KMS-11 (cell line): ENCODE measurements at regions not wholly inside any gene's neighbourhood (a gene's known extent, or its start where the extent isn't known, plus 50 kb on each side); places are given as distances from the start of the nearest gene placed in this dataset.

Experiments used
- H2AFZ ChIP-seq: fragments of 200-600 bp; sonication (generic); 2 replicates; pipeline ENCODE4 v1.6.1; 2016; ENCODE audit warnings: antibody characterized with exemption, mixed run types, low read depth
- H3K27ac ChIP-seq: fragments of 200-600 bp; sonication (generic); 2 replicates; pipeline ENCODE4 v1.6.1; 2016; ENCODE audit warnings: mild to moderate bottlenecking, mixed run types
- H3K27me3 ChIP-seq: fragments of 200-600 bp; sonication (generic); 2 replicates; pipeline ENCODE4 v1.6.1; 2017; ENCODE audit warnings: mild to moderate bottlenecking, low read depth, mixed run types, moderate library complexity; ENCODE audit not compliant: insufficient read depth
- H3K36me3 ChIP-seq: fragments of 200-600 bp; sonication (generic); 2 replicates; pipeline ENCODE4 v1.6.1; 2017; ENCODE audit warnings: mild to moderate bottlenecking, mixed run types; ENCODE audit not compliant: insufficient read depth
- H3K4me1 ChIP-seq: fragments of 200-600 bp; sonication (generic); 2 replicates; pipeline ENCODE4 v1.6.1; 2016; ENCODE audit warnings: mild to moderate bottlenecking, low read depth, mixed run types; ENCODE audit not compliant: poor library complexity, severe bottlenecking
- H3K4me2 ChIP-seq: fragments of 200-600 bp; sonication (generic); 2 replicates; pipeline ENCODE4 v1.7.0; 2016; ENCODE audit warnings: mild to moderate bottlenecking, mixed run types
- H3K4me3 ChIP-seq: fragments of 200-600 bp; sonication (generic); IDR thresholded peaks from 2 replicates; pipeline ENCODE4 v1.6.1; 2017; ENCODE audit warnings: low read depth, low read length, mixed read lengths; ENCODE audit not compliant: insufficient read depth
- H3K79me2 ChIP-seq: fragments of 200-600 bp; sonication (generic); 2 replicates; pipeline ENCODE4 v1.6.1; 2016; ENCODE audit warnings: low read depth, mixed run types; ENCODE audit not compliant: insufficient read depth
- H3K9ac ChIP-seq: fragments of 200-600 bp; sonication (generic); 2 replicates; pipeline ENCODE4 v1.6.1; 2016; ENCODE audit warnings: mild to moderate bottlenecking, mixed run types
- H4K20me1 ChIP-seq: fragments of 200-600 bp; sonication (generic); 2 replicates; pipeline ENCODE4 v1.6.1; 2016; ENCODE audit warnings: mild to moderate bottlenecking, mixed run types; ENCODE audit not compliant: insufficient read depth
- TF ChIP-seq, protein P1 (sequence below): fragments of 200-600 bp; sonication (generic); conservative IDR thresholded peaks from 2 replicates; pipeline ENCODE4 v1.6.1; 2017; ENCODE audit warnings: low read depth, mild to moderate bottlenecking, antibody characterized with exemption, low read length, moderate library complexity, mixed read lengths

DNA sequence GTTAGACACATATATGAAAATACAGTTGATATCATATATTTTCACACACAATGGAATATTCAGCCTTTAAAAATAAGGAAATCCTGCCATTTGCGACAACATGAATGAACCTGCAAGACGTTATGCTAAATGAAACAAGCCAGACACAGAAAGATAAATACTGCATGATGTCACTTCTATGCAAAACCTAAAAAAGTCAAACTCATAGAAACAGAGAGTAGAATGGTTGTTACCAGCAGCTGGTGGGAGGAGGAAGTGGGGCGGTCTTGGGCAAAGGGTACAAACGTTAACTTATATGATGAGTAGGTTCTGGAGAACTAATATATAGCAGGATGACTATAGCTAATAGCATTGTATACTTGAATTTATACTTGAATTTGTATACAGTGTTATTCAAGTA is 213.2 kb upstream of the NR2F2 start:
- H3K4me3 ChIP-seq: no peak overlapping the region
- no peaks in the 10 kb centered on the region for H3K27me3 ChIP-seq

DNA sequence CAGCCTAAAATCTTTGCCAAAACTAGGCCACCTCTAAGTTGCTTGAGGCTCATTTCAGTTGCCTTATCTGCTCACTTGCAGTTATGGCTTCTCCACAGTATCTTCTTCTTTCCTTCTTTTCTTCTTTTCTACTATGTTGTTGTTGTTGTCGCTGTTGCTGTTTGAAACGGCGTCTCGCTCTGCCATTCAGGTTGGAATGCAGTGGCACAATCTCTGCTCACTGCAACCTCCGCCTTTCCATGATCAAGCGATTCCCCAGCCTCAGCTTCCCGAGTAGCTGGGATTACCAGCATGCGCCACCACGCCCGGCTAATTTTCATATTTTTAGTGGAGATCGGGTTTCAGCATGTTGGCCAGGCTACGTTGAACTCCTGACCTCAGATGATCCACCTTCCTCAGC is 210.8 kb upstream of the NR2F2 start:
- no peak overlapping the region for H3K4me3 ChIP-seq
- no peaks in the 10 kb centered on the region for H3K27me3 ChIP-seq
- H2AFZ ChIP-seq: no peak overlapping the region
- no peak overlapping the region for H3K9ac ChIP-seq
- no peak overlapping the region for H3K27ac ChIP-seq
- TF ChIP-seq, protein P1, sequence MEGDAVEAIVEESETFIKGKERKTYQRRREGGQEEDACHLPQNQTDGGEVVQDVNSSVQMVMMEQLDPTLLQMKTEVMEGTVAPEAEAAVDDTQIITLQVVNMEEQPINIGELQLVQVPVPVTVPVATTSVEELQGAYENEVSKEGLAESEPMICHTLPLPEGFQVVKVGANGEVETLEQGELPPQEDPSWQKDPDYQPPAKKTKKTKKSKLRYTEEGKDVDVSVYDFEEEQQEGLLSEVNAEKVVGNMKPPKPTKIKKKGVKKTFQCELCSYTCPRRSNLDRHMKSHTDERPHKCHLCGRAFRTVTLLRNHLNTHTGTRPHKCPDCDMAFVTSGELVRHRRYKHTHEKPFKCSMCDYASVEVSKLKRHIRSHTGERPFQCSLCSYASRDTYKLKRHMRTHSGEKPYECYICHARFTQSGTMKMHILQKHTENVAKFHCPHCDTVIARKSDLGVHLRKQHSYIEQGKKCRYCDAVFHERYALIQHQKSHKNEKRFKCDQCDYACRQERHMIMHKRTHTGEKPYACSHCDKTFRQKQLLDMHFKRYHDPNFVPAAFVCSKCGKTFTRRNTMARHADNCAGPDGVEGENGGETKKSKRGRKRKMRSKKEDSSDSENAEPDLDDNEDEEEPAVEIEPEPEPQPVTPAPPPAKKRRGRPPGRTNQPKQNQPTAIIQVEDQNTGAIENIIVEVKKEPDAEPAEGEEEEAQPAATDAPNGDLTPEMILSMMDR: no peak
- H3K79me2 ChIP-seq: no peaks in the 10 kb centered on the region
- no peaks in the 10 kb centered on the region for H3K36me3 ChIP-seq
- no peaks in the 10 kb centered on the region for H4K20me1 ChIP-seq
- peaks cover 17% of the 10 kb centered on the region for H3K4me1 ChIP-seq
- H3K4me2 ChIP-seq: no peak overlapping the region

More for the DNA sequence above, 213.2 kb upstream of the NR2F2 start:
- Histone ChIP-seq H3K9ac (no peak overlapping the region), H3K79me2 (no peaks in the 10 kb centered on the region), H4K20me1 (no peaks in the 10 kb centered on the region), H3K27ac (no peak overlapping the region), H2AFZ (no peak overlapping the region), H3K36me3 (no peaks in the 10 kb centered on the region), H3K4me1 (no peaks in the 10 kb centered on the region), H3K4me2 (no peak overlapping the region)
- TF ChIP-seq, protein P1: no peak

DNA sequence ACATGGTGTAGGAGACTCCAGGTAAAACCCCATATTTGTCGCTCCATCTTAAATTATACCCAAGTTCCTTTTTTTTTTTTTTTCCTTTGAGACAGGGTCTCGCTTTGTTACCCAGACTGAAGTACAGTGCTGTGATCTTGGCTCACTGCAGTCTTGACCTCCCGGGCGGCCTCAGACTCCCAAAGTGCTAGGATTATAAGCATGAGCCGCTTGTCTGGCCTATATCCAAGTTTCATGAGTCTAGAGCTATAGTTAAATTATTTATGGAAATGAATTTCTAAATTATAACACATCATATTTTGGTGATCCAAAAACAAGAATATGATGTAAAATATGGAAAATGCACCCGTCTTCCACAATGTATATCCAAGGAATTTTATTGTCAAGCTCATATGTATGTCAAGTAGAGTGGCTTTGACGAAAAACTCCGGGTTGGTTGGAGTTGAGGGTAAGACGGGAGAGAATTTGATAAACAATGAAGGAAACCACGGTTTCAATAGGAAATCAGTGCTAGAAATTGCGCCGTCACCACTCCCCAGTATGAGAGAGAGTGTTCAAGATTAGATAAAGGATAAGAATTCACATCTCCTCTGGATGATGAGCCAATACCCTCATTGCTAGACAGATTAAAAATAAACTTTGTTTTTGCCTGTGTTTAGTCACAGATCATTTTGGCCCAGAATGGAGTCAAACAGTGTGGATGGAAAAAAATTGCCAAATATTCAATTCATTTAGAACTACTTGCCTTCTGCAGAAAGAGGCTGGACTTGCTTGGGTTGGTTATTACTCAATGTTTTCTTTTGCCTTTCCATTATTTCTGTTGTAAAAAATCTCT is 209.2 kb upstream of the NR2F2 start:
- H3K27me3 ChIP-seq: no peaks in the 10 kb centered on the region
- no peak overlapping the region for H3K27ac ChIP-seq
- H3K9ac ChIP-seq: no peak overlapping the region
- no peaks in the 10 kb centered on the region for H3K79me2 ChIP-seq
- H2AFZ ChIP-seq: no peak overlapping the region
- H3K4me3 ChIP-seq: no peak overlapping the region
- H3K4me1 ChIP-seq: peaks cover 22% of the 10 kb centered on the region
- H3K36me3 ChIP-seq: no peaks in the 10 kb centered on the region
- no peak overlapping the region for H3K4me2 ChIP-seq
- H4K20me1 ChIP-seq: no peaks in the 10 kb centered on the region
- TF ChIP-seq, protein P1: no peak

DNA sequence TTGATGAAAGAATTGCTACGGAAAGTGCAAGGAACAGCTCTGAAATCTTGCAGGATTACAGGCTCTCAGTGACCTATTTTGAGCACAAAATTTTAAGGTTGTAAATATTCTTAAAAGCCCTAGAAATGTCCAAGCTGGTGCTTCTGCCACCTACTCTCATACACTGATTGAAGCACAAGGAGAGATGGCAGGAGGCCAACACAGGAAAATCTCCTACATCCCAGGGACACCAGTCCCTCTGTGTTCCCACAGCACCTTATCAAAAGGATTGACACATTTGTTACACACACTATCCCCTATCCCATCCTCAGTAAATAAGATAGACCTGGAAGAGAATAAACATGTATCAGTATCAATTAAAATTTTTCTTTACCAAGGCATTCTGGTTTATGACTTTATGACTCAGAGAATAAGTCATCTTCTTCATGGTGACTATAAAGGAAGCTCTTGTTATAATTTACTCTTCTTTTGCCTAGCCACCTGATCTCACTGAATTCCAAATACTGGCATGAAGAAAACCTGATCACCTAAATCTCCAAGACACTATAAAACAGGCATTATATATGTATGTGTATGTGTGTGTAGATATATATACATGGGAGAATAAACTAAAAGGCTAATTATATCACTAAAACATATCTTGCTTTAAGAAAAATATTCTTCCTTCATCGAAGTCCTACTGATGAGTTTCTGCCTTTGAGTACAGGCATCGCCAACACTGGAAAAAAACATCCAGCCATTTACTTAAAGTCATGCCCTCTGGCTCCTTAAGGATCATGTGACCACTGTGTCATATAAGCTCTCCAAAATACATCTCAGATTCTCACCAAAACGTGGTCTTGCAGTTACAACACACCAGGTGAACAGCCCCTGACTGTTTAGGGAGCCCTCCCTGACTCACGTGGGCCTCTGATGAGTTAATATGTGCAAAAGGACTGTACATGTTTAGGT is 208.1 kb upstream of the NR2F2 start:
- TF ChIP-seq, protein P1: no peak
- H3K79me2 ChIP-seq: no peaks in the 10 kb centered on the region
- H3K27ac ChIP-seq: no peak overlapping the region
- no peaks in the 10 kb centered on the region for H3K36me3 ChIP-seq
- no peak overlapping the region for H3K4me2 ChIP-seq
- H2AFZ ChIP-seq: no peak overlapping the region
- H4K20me1 ChIP-seq: no peaks in the 10 kb centered on the region
- H3K27me3 ChIP-seq: no peaks in the 10 kb centered on the region
- no peak overlapping the region for H3K9ac ChIP-seq
- H3K4me1 ChIP-seq: peaks cover 22% of the 10 kb centered on the region
- H3K4me3 ChIP-seq: no peak overlapping the region
